Progenitor cell of endocrine pancreas (in vitro differentiated cells): ENCODE measurements at regions not wholly inside any gene's neighbourhood (a gene's known extent, or its start where the extent isn't known, plus 50 kb on each side); places are given as distances from the start of the nearest gene placed in this dataset.

ENCODE experiments used
- DNase-seq: peaks from one replicate; pipeline ENCODE4 v3.0.0; 2021; ENCODE audit warnings: low spot score; ENCODE audit not compliant: unreplicated experiment
- H3K27ac Mint-ChIP-seq: 2 replicates; pipeline ENCODE4 v1.8.0; 2021; ENCODE audit warnings: mild to moderate bottlenecking, moderate library complexity, mixed read lengths
- H3K27me3 Mint-ChIP-seq: 2 replicates; pipeline ENCODE4 v1.8.0; 2021; ENCODE audit warnings: mixed read lengths
- H3K36me3 Mint-ChIP-seq: 2 replicates; pipeline ENCODE4 v1.8.0; 2022; ENCODE audit warnings: mixed read lengths; ENCODE audit not compliant: insufficient read depth
- H3K4me1 Mint-ChIP-seq: 2 replicates; pipeline ENCODE4 v1.8.0; 2021; ENCODE audit warnings: low read depth, mixed read lengths
- H3K4me3 Mint-ChIP-seq: 2 replicates; pipeline ENCODE4 v1.8.0; 2021; ENCODE audit warnings: low read depth, mild to moderate bottlenecking, moderate library complexity, mixed read lengths
- H3K9me3 Mint-ChIP-seq: 2 replicates; pipeline ENCODE4 v1.8.0; 2021; ENCODE audit warnings: low read depth, mixed read lengths
- TF ChIP-seq, protein P1 (sequence below): fragments of 200-600 bp; sonication (generic); IDR thresholded peaks from one replicate; pipeline ENCODE4 v1.5.0; 2021; ENCODE audit warnings: antibody characterized with exemption, mild to moderate bottlenecking; ENCODE audit not compliant: unreplicated experiment

DNA sequence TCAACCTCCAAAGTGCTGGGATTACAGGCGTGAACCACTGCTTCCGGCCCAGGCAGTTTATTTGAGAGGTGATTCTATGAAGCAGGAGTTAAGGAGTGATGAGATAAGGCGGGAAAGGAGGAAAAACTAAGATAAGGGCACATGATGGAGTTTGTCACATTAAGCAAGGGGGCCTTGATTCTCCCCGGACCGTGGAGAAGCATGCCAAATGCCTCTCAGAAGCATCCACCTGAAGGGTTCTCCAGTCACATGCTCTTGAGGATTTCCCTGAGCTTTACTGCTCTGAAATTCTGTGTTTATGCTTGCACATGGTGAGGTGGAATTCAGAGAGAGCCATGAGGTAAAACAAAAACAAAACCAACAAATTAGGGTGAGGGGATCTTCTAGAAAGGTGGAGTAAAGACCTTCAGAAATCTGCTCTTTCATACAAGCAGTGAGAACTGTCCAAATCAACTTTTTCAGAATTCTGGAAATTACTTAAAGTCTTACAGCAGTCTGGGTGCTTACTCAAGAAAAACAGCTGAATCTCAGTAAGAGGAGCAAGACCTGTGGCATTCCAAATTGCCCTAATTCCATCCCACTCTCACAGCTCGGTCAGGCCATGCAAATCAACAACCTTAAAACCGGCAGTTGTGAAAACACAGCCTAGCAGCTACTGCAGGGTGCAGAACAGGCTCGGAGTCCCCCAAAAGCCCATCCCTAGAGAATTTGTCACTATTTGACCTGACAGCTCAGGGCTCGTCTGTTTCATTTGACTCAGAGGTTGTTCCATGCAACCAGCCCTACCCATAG is 69.1 kb upstream of the CTLA4 start:
- no peaks in the 10 kb centered on the region for H3K9me3 Mint-ChIP-seq
- H3K4me1 Mint-ChIP-seq, result no peaks in the 10 kb centered on the region
- H3K36me3 Mint-ChIP-seq, result no peaks in the 10 kb centered on the region
- no peak overlapping the region for H3K27ac Mint-ChIP-seq
- TF ChIP-seq, protein P1, sequence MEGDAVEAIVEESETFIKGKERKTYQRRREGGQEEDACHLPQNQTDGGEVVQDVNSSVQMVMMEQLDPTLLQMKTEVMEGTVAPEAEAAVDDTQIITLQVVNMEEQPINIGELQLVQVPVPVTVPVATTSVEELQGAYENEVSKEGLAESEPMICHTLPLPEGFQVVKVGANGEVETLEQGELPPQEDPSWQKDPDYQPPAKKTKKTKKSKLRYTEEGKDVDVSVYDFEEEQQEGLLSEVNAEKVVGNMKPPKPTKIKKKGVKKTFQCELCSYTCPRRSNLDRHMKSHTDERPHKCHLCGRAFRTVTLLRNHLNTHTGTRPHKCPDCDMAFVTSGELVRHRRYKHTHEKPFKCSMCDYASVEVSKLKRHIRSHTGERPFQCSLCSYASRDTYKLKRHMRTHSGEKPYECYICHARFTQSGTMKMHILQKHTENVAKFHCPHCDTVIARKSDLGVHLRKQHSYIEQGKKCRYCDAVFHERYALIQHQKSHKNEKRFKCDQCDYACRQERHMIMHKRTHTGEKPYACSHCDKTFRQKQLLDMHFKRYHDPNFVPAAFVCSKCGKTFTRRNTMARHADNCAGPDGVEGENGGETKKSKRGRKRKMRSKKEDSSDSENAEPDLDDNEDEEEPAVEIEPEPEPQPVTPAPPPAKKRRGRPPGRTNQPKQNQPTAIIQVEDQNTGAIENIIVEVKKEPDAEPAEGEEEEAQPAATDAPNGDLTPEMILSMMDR, result no peak
- DNase-seq, result no peak
- no peak overlapping the region for H3K4me3 Mint-ChIP-seq
- H3K27me3 Mint-ChIP-seq, result peaks cover 3% of the 10 kb centered on the region

DNA sequence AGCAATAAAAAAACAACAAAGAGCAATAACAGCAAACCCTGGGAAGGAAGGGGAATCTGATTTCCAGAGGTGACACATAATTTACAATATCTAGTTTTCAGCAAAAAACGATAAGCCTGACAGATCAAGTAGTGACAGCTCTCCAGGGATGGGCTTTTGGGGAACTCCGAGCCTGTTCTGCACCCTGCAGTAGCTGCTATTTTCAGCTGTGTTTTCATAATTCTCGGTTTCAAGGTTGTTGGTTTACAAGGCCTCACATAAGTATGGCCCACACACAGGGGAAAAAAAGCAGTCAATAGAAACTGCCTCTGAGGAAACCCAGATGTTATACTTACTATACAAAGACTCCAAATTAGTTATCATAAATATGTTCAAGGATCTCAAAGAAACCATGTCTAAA is 67.7 kb upstream of the CTLA4 start:
- no peak overlapping the region for H3K4me3 Mint-ChIP-seq
- no peak overlapping the region for H3K27ac Mint-ChIP-seq

DNA sequence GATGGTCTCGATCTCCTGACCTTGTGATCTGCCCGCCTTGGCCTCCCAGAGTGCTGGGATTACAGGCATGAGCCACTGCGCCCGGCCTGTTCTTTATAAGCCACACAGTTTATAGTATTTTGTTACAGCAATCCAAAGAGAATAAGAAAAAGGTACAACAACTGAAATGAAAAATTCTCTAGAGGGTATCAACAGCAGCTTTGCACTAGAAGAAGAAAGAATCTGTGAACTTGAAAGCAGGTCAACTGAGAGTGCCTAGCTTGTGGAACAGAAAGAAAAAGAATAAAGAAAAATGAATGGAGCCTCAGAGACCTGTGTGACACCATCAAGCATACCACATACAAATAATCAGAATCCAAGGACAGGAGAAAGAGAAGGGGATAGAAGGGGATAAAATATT is 66.8 kb upstream of the CTLA4 start:
- no peak for DNase-seq
- no peak overlapping the region for H3K27ac Mint-ChIP-seq
- no peaks in the 10 kb centered on the region for H3K36me3 Mint-ChIP-seq
- no peak overlapping the region for H3K4me3 Mint-ChIP-seq
- TF ChIP-seq, protein P1, result no peak
- peaks cover 7% of the 10 kb centered on the region for H3K9me3 Mint-ChIP-seq
- peaks cover 3% of the 10 kb centered on the region for H3K27me3 Mint-ChIP-seq
- no peaks in the 10 kb centered on the region for H3K4me1 Mint-ChIP-seq

More for the DNA sequence above, 67.7 kb upstream of the CTLA4 start:
- peaks cover 4% of the 10 kb centered on the region for H3K9me3 Mint-ChIP-seq
- H3K4me1 Mint-ChIP-seq, result no peaks in the 10 kb centered on the region
- no peak for DNase-seq
- no peaks in the 10 kb centered on the region for H3K36me3 Mint-ChIP-seq
- H3K27me3 Mint-ChIP-seq, result peaks cover 3% of the 10 kb centered on the region
- TF ChIP-seq, protein P1, result no peak

DNA sequence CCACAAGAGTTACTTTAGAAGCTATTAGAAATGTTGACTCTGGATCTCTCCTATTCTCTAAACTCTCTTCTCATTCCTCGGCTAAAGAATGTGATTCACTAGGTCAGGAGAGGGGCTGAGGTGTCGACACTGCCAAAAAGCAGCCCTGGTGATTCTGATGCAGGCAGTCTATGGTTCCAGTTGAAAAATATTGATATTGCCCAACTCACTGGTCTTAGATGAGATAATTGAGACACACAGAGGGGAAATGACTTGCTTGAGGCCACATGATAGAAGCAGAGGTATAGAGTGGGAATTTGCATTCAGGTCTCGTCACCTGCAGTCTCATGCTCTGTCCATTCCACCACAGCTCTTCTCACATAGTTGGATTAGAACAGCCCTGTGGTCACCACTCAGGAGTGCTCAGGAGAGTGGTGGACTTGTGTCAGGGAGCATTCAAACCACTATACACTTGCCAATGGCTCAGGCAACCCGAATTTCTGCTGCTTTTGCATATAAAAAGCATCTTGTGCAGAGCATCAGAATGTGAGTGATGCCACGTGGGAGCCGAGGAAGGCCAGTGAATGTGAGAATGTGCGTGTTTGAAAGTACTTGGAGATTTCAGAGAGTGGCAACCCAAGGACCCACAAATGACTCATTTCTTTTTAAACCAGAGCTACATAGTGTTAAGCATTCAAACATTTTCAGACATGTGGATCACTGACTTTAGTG is 65.1 kb upstream of the CTLA4 start:
- H3K4me3 Mint-ChIP-seq, result no peak overlapping the region
- peaks cover 11% of the 10 kb centered on the region for H3K9me3 Mint-ChIP-seq
- no peaks in the 10 kb centered on the region for H3K36me3 Mint-ChIP-seq
- H3K27ac Mint-ChIP-seq, result no peak overlapping the region
- TF ChIP-seq, protein P1, result no peak
- DNase-seq, result no peak
- no peaks in the 10 kb centered on the region for H3K4me1 Mint-ChIP-seq
- H3K27me3 Mint-ChIP-seq, result peaks cover 3% of the 10 kb centered on the region

DNA sequence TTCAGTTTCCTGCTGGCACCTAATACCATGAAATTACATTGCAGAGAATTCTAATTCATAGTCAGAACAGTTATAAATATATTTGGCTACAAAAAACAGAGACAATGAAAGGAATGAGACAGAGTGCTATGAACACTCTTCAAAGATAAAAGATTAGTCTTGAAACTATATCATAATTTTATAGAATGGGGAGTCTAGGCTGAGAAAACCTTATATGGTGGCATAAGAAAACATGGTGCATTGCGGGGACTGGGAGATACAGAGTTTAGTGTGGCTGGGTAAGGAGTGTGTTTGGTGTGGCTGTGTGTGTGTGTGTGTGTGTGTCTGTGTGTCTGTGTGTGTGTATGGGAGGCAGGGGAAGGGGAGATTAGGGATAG is 64.5 kb upstream of the CTLA4 start:
- no peak for DNase-seq
- no peak overlapping the region for H3K27ac Mint-ChIP-seq
- peaks cover 3% of the 10 kb centered on the region for H3K27me3 Mint-ChIP-seq
- H3K4me3 Mint-ChIP-seq, result no peak overlapping the region
- peaks cover 11% of the 10 kb centered on the region for H3K9me3 Mint-ChIP-seq
- no peaks in the 10 kb centered on the region for H3K36me3 Mint-ChIP-seq
- TF ChIP-seq, protein P1, result no peak
- no peaks in the 10 kb centered on the region for H3K4me1 Mint-ChIP-seq
